Endodermal cell (in vitro differentiated cells): ENCODE measurements at regions not wholly inside any gene's neighbourhood (a gene's known extent, or its start where the extent isn't known, plus 50 kb on each side); places are given as distances from the start of the nearest gene placed in this dataset.

ENCODE experiments used
- DNase-seq: peaks from one replicate; pipeline ENCODE4 v3.0.0-alpha.2; 2017
- H3K27ac ChIP-seq: 2 replicates; pipeline ENCODE4 v1.5.1; 2013; ENCODE audit warnings: mild to moderate bottlenecking, low read depth, low read length, moderate library complexity
- H3K27me3 ChIP-seq: 2 replicates; pipeline ENCODE4 v1.6.1; 2013; ENCODE audit warnings: mild to moderate bottlenecking, low read length, moderate library complexity; ENCODE audit not compliant: insufficient read depth, control insufficient read depth, poor library complexity, severe bottlenecking
- H3K36me3 ChIP-seq: 2 replicates; pipeline ENCODE4 v1.7.0; 2013; ENCODE audit warnings: mild to moderate bottlenecking, low read length, moderate library complexity; ENCODE audit not compliant: control insufficient read depth, insufficient read depth
- H3K4me1 ChIP-seq: one replicate; pipeline ENCODE4 v1.7.0; 2013; ENCODE audit warnings: low read length; ENCODE audit not compliant: control insufficient read depth, insufficient read depth
- H3K4me3 ChIP-seq: 2 replicates; pipeline ENCODE4 v1.5.1; 2013; ENCODE audit warnings: mild to moderate bottlenecking, low read length, moderate library complexity
- H3K9ac ChIP-seq: 2 replicates; pipeline ENCODE4 v1.6.1; 2013; ENCODE audit warnings: mild to moderate bottlenecking, low read length, moderate library complexity; ENCODE audit not compliant: poor library complexity, severe bottlenecking; ENCODE audit errors: extremely low read depth
- H3K9me3 ChIP-seq: 2 replicates; pipeline ENCODE4 v1.6.1; 2013; ENCODE audit warnings: mild to moderate bottlenecking, low read length, moderate library complexity; ENCODE audit not compliant: control insufficient read depth
- H3K27ac Mint-ChIP-seq: 2 replicates; pipeline ENCODE4 v1.8.0; 2020; ENCODE audit warnings: mixed read lengths
- H3K27me3 Mint-ChIP-seq: 2 replicates; pipeline ENCODE4 v1.8.0; 2021; ENCODE audit warnings: mild to moderate bottlenecking, mixed read lengths; ENCODE audit not compliant: insufficient read depth
- H3K36me3 Mint-ChIP-seq: 2 replicates; pipeline ENCODE4 v1.8.0; 2020; ENCODE audit warnings: low read depth, mixed read lengths
- H3K4me1 Mint-ChIP-seq: 2 replicates; pipeline ENCODE4 v1.8.0; 2020; ENCODE audit warnings: mixed read lengths
- H3K4me3 Mint-ChIP-seq: 2 replicates; pipeline ENCODE4 v1.8.0; 2020; ENCODE audit warnings: mild to moderate bottlenecking, moderate library complexity, mixed read lengths
- H3K9me3 Mint-ChIP-seq: 2 replicates; pipeline ENCODE4 v1.8.0; 2020; ENCODE audit warnings: mild to moderate bottlenecking, mixed read lengths
- CTCF ChIP-seq: fragments of 200-600 bp; sonication (generic); conservative IDR thresholded peaks from 2 replicates; pipeline ENCODE4 v1.5.0; 2021; ENCODE audit warnings: antibody characterized with exemption, mild to moderate bottlenecking
- WGBS, 2 experiments: methylation state at CpG; one replicate each; pipeline versions ENCODE4 v1.1.5 to v1.1.7; 2013; ENCODE audit warnings: missing lambda C conversion rate in 2 of 2, mixed read lengths in 1 of 2; ENCODE audit not compliant: insufficient coverage in 1 of 2, insufficient read length in 1 of 2; 5-methylcytosine and 5-hydroxymethylcytosine counted together

GRCh38 chr15:29428925-29429573, 159.4 kb upstream of the NSMCE3 start:
- Histone ChIP-seq H3K27me3 (no peaks in the 10 kb centered on the region), H3K4me3 (no peak overlapping the region), H3K4me1 (no peaks in the 10 kb centered on the region), H3K9me3 (peaks cover 5% of the 10 kb centered on the region), H3K9ac (no peak overlapping the region), H3K36me3 (no peaks in the 10 kb centered on the region), H3K27ac (no peak overlapping the region)
- Mint-ChIP-seq H3K36me3 (no peaks in the 10 kb centered on the region), H3K4me3 (no peak overlapping the region), H3K4me1 (no peaks in the 10 kb centered on the region), H3K9me3 (peaks cover 20% of the 10 kb centered on the region), H3K27ac (no peak overlapping the region), H3K27me3 (no peaks in the 10 kb centered on the region)
- TF ChIP-seq CTCF: no peak
- 88 to 100% methylated on average over 7 of the region's 7 CpGs for WGBS, 2 experiments
- DNase-seq: no peak

- no peak overlapping the region for H3K27ac Mint-ChIP-seq
- H3K27ac ChIP-seq: no peak overlapping the region
- H3K9ac ChIP-seq: no peak overlapping the region
- H3K27me3 Mint-ChIP-seq: no peaks in the 10 kb centered on the region
- no peak for DNase-seq
- peaks cover 20% of the 10 kb centered on the region for H3K9me3 Mint-ChIP-seq
- peaks cover 2% of the 10 kb centered on the region for H3K4me1 Mint-ChIP-seq
- no peak overlapping the region for H3K4me3 ChIP-seq
- H3K36me3 Mint-ChIP-seq: no peaks in the 10 kb centered on the region
- no peaks in the 10 kb centered on the region for H3K27me3 ChIP-seq
- H3K36me3 ChIP-seq: no peaks in the 10 kb centered on the region
- peaks cover 5% of the 10 kb centered on the region for H3K9me3 ChIP-seq
- TF ChIP-seq CTCF: no peak
- no peak overlapping the region for H3K4me3 Mint-ChIP-seq
- no peaks in the 10 kb centered on the region for H3K4me1 ChIP-seq
Observed at GRCh38 chr15:29425864-29426263, 156.2 kb upstream of the NSMCE3 start.

DNA sequence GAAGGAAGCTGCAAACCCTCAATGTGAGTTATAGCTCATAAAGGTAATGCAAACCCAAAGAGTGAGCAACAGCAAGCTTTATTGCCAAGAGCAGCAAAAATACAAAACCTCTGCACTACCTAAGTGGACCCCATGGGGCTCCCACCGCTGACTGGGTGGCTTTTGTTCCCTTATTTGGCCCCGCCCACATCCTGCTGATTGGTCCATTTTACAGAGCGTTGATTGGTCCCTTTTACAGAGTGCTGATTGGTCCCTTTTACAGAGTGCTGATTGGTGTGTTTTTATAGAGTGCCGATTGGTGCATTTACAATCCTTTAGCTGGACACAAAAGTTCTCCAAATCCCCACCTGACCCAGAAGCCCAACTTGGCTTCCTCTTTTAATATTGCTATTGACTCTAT, 154.5 kb upstream of the NSMCE3 start:
- Mint-ChIP-seq H3K4me1 (peaks cover 19% of the 10 kb centered on the region), H3K27ac (no peak overlapping the region), H3K9me3 (peaks cover 20% of the 10 kb centered on the region), H3K27me3 (no peaks in the 10 kb centered on the region), H3K36me3 (no peaks in the 10 kb centered on the region), H3K4me3 (no peak overlapping the region)
- Histone ChIP-seq H3K27ac (no peak overlapping the region), H3K9me3 (peaks cover 5% of the 10 kb centered on the region), H3K36me3 (no peaks in the 10 kb centered on the region), H3K4me3 (no peak overlapping the region), H3K27me3 (no peaks in the 10 kb centered on the region), H3K9ac (no peak overlapping the region), H3K4me1 (no peaks in the 10 kb centered on the region)
- TF ChIP-seq CTCF: no peak
- 95% methylated on average over 3 to 4 of the region's 4 CpGs for WGBS, 2 experiments
- DNase-seq: no peak
